Glutamatergic neuron (in vitro differentiated cells): ENCODE measurements at regions not wholly inside any gene's neighbourhood (a gene's known extent, or its start where the extent isn't known, plus 50 kb on each side); places are given as distances from the start of the nearest gene placed in this dataset.

Experiments
- DNase-seq: peaks from one replicate; pipeline ENCODE4 v3.0.0; 2022
- H3K27ac Mint-ChIP-seq: one replicate; pipeline ENCODE4 v1.8.0; 2020; ENCODE audit warnings: mild to moderate bottlenecking, mixed read lengths, inconsistent platforms; ENCODE audit not compliant: unreplicated experiment
- H3K27me3 Mint-ChIP-seq: one replicate; pipeline ENCODE4 v1.8.0; 2020; ENCODE audit warnings: mild to moderate bottlenecking, moderate library complexity, mixed read lengths, inconsistent platforms; ENCODE audit not compliant: unreplicated experiment
- H3K36me3 Mint-ChIP-seq: one replicate; pipeline ENCODE4 v1.8.0; 2020; ENCODE audit warnings: mild to moderate bottlenecking, mixed read lengths, inconsistent platforms; ENCODE audit not compliant: unreplicated experiment
- H3K4me1 Mint-ChIP-seq: one replicate; pipeline ENCODE4 v1.8.0; 2020; ENCODE audit warnings: mild to moderate bottlenecking, low read depth, mixed read lengths, inconsistent platforms; ENCODE audit not compliant: unreplicated experiment
- H3K4me3 Mint-ChIP-seq: one replicate; pipeline ENCODE4 v1.8.0; 2020; ENCODE audit warnings: mild to moderate bottlenecking, mixed read lengths, inconsistent platforms; ENCODE audit not compliant: unreplicated experiment
- H3K9me3 Mint-ChIP-seq: one replicate; pipeline ENCODE4 v1.8.0; 2020; ENCODE audit warnings: mild to moderate bottlenecking, moderate library complexity, mixed read lengths, inconsistent platforms; ENCODE audit not compliant: unreplicated experiment
- CTCF ChIP-seq: fragments of 200-600 bp; sonication (generic); IDR thresholded peaks from one replicate; pipeline ENCODE4 v1.5.0; 2021; ENCODE audit not compliant: partially characterized antibody, unreplicated experiment

- Mint-ChIP-seq H3K9me3 (no peaks in the 10 kb centered on the region), H3K36me3 (no peaks in the 10 kb centered on the region), H3K4me1 (no peaks in the 10 kb centered on the region), H3K27me3 (peaks cover 5% of the 10 kb centered on the region), H3K4me3 (no peak overlapping the region), H3K27ac (no peak overlapping the region)
- no peak for TF ChIP-seq CTCF
- no peak for DNase-seq
Observed at GRCh38 chr16:50856991-50857390, 115.1 kb downstream of the CYLD start.

- H3K27ac Mint-ChIP-seq = no peak overlapping the region
- no peak for TF ChIP-seq CTCF
- H3K4me3 Mint-ChIP-seq = no peak overlapping the region
Observed at GRCh38 chr16:50853329-50853728, 111.4 kb downstream of the CYLD start.

More at GRCh38 chr16:50853329-50853728, 111.4 kb downstream of the CYLD start:
- Mint-ChIP-seq H3K9me3 (no peaks in the 10 kb centered on the region), H3K36me3 (no peaks in the 10 kb centered on the region), H3K4me1 (no peaks in the 10 kb centered on the region), H3K27me3 (peaks cover 2% of the 10 kb centered on the region)
- no peak for DNase-seq
